ENCODE measurements at regions not wholly inside any gene's neighbourhood (a gene's known extent, or its start where the extent isn't known, plus 50 kb on each side); places are given as distances from the start of the nearest gene placed in this dataset.
"Not testable (repeated sequence)": the region's sequence is repeated elsewhere in the genome, so short reads cannot be mapped to it uniquely, and the experiment has no call there.

DNA sequence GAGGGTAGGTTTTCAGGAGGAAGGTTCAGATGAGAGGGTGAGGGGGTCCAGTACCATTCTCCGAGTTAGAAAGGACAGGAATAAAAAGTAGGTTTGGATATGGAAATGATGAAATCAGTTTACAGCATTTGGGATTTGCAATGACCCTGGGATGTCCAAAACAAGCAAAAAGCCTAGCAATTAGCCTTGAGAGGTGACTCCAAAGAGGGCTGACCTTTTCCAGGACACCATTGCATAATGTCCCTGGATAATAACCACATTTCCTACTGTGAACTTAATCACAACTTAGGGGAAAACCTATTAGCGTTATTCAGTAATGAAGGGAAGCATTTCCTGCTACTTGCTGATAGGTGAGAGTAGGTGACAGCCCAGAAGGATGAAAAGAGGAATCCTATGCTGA lies 101.4 kb upstream of the ARHGAP42 start:
- DNase-seq, result no peak

DNA sequence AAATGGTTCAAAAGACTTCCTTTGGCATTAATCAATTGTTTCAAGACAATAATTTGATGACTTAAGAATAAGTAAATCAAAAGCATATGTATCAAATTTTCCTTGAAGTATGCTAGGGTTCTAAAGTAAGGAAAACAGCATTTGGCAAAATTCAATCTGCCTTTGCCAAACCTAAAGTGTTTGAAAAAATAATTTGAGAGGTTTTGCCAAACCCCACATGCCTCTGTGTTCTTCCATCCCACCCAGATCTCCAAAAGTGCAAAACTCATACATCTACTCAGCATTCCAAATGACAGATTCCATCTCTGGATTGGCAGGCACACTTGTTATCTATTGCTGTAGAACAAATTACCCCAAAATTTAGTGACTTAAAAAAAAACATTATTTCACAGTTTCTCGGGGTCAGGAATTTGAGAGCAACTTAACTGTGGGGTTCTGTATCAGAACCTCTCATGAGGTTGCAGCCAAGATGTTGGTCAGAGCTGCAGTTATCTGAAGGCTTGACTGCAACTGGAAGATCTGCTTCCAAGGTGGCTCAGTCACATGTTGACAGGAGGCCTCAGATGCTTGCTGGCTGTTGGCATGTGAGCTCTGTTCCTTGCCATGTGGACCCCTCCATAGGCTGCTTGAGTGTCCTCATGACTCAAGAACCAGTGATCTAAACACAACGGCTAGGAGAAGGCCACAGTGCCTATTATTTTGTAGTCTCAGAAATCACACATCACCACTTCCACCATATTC lies 100.6 kb upstream of the ARHGAP42 start:
- no peak for DNase-seq

DNA sequence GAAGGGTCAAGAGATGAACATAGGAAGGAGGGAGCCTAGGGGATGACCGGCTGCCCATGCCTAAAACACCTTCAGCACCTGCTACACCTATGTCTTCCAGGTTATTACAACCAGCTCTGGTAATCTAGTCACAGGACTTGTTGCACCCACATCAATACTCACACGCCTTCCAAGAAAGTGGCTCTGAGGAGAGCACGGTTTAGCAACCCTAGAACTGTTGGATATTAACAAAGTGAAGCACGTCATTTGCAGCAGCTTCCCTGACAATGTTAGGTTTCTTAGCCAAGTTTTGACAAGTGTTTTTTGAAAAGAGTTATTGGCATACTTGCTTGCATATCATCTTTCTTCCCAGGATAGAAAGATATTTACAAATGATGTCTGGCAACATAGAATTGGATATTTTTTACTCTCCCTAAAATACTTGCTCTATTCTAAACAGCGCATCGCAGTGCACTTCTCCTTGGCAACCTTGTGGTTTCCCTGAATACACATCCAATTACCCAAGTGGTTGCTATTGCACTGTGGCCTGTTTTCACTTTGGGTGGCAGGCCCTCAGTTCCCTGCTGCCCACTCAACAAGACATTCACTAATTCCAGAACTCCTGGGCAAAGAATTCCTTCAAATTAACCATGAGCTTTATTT lies 94.3 kb upstream of the ARHGAP42 start:
- DNase-seq, result no peak

DNA sequence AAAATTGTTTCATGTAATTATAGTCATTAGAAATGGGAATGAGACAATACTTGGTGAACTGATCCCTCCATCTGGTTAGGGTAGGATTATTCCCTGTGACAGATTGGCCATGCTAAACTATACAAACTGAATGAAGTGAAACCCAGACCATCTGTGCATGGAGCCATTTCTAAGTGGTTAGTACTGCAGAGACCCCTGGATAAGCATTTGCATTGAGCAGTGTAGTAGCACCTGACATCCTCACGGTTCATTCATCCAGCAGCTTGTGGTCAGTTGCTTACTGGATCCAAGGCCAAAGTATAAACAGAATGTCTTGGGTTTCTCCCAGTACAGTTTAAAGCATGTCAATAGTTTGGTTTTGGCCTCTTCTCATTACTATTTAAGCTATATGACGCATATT lies 93.8 kb upstream of the ARHGAP42 start:
- no peak for DNase-seq

DNA sequence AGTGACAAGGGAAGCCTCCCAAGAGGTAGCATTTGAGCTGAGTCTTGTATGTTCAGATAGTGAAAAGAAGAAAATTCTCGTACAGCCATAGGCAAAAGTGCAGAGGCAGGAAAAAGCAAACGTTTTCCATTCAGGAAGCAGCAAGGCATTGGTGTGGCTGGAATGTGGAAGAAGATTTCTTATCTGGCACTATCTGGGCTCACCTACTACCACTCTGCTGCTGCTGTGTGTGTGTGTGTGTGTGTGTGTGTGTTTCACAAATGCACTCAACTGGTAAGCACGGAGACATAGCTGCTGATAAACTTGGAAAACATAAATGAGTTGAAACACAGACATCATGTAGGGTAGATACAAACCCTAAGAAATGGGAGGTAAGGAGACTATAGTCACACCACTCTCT lies 92.8 kb upstream of the ARHGAP42 start:
- no peak for DNase-seq

DNA sequence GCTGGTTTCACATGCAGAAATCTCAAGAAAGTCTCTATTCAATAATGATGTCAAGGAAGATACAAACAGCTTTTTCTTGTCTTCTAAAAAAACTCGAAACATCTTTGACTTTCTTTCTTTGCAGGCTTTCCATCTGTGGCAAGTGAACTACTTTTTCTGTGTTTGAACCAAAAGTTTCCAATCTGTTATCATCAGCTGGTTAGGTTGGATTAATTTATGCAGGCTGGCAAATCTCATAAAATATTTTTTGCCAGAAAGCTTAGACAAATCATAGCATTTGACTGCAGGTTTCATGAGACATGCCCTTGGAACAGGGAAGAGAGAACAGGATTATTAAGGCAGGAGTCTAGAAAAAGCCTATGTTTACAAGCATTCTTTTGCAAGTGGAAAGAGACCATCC lies 86.1 kb upstream of the ARHGAP42 start:
- no peak for DNase-seq

DNA sequence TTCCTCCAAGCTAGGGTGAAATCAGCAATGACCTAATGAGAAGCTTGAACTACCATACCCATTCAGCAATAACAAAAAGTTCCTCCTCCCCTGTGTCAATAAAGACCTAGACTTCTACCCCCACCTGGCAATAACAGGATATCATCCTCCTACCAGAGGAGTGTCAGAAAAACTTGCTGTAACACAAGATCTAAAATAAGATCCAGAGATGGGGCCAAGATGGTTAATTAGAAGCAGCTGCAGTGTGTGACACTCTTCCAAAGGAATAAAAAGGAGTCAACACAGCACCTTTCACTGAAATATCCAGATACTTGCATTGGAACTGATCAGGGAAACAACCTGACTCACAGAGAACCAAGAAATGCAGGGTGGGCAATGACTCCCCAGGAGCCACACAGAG lies 84.4 kb upstream of the ARHGAP42 start:
- DNase-seq, result no peak

DNA sequence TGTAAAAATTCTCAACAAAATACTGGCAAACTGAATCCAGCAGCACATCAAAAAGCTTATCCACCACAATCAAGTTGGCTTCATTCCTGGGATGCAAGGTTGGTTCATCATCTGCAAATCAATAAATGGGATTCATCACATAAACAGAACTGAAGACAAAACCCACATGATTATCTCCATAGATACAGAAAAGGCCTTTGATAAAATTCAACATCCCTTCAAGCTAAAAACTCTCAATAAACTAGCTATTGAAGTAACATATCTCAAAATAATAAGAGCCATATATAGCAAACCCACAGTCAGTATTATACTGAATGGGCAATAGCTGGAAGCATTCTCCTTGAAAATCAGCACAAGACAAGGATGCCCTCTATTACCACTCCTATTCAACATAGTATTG lies 79.3 kb upstream of the ARHGAP42 start:
- DNase-seq, result not testable (repeated sequence)

DNA sequence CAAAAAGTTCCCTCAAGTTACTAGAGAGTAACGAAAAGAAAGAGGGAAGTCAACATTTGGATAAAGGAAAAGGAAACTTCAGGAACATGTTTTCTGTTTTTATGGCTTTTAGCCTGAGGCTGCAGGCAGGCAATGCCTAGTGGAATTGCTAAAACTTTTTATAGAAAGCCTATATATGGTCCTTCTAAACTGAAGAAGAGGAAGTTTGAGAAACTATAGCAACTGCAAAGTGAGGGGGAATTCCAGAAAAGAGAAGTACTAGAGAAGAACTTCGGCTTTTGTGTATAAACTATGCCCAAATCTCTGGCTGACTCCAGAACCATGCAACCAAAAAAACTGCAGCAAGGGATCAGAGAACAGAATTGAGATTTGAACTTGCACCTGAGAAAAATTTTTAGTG lies 74.3 kb upstream of the ARHGAP42 start:
- no peak for DNase-seq

DNA sequence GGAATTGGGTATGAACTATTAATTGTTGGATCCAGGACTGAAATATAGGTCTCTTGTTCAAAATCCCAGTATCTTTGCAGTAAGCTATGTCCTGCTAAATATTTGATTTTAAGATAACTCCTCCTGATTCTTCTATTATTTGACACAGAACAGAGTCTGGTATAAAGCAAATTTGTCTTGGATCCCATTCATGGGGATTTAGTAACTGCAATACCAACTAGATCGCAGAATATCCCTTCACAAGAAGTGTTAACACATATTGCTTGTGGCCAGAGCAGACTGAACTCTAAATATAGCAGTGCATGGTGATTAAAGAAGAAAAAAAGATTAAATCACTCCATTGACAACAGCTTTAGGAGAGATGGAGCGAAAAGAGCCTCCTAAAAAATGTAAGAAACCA lies 68.2 kb upstream of the ARHGAP42 start:
- no peak for DNase-seq

DNA sequence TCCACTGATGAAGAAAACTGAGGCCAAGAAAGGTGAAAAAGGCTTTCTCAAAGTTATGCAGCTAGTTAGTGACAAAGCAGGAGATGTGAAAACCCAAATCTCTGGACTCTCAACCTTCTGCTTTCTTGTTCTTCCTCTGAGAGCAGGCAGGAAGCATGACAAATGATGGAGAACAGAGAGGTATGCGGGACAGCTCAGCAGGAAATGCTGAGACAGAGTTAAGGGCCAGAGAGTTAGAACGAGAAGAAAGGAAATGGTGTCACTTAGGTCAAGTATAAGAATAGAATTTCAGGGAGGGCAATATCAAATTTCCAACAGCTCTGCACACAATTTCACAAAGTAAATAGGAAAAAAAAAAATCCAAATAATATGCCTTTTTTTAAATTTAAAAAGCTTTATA lies 67.6 kb upstream of the ARHGAP42 start:
- no peak for DNase-seq

DNA sequence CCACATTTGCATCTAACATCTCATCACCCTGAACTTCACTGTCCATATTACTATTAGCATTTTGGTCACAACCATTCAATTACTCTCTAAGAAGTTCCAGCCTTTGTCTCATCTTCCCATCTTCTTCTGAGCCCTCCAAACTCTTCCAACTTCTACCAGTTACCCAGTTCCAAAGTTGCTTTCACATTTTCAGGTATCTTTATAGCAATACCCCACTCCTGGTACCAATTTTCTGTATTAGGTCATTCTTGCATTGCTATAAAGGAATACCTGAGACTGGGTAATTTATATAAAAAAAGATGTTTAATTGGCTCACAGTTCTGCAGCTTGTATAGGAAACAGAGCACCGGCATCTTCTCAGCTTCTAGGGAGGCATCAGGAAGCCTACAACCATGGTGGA lies 64.7 kb upstream of the ARHGAP42 start:
- no peak for DNase-seq

DNA sequence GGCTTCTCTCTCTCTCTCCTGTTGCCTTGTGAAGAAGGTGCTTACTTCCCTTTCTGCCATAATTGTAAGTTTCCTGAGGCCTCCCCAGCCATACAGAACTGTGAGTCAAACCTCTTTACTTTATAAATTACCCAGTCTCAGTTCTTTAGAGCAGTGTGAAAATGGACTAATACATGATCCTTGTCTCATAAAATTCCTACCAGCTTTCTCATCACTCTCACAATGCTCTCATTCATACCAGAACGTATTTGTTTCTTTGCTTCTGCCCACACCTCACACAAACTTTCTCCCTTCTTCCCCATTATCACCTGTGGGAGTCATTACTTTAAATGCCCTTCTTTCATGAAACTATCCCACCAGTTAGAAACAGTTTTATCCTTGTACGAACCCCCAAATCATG lies 62.7 kb upstream of the ARHGAP42 start:
- DNase-seq, result no peak

DNA sequence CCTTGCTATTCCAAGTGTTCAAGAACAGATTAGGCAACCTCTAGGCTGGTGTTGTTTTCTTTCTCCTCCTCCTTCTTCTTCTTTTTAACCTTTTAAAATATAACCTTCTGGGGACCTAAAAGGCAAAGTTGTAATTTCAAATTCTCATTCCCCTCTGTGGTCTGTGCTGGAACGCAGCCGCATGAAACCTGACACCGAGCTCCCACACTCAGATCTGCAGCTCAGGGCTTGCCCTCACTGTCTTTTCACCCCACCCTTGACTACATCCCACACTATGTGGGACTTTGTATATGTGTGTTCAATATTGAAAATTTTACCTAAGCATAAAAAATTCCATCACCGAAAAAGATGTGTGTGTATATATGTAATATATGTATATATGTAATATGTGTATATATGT lies 62.0 kb upstream of the ARHGAP42 start:
- no peak for DNase-seq

DNA sequence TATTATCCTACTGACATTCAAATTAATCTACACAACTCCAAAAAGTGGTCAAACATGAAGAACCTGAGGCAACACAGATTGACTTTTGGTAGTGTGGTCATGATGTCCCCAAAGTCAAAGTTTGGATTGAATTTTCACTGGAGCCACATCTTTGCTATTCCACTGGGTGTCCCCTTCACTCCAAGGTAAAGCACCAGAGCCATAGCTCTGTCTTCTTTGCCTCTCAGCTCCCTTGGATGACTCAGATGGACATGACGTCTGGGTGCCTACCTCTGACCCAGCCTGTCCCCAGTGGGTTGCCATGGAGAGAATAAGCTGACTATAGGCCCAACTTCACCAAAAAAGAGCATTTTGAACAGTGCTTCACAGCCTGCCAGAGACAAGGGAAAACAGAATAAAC lies 57.4 kb upstream of the ARHGAP42 start:
- DNase-seq, result no peak

DNA sequence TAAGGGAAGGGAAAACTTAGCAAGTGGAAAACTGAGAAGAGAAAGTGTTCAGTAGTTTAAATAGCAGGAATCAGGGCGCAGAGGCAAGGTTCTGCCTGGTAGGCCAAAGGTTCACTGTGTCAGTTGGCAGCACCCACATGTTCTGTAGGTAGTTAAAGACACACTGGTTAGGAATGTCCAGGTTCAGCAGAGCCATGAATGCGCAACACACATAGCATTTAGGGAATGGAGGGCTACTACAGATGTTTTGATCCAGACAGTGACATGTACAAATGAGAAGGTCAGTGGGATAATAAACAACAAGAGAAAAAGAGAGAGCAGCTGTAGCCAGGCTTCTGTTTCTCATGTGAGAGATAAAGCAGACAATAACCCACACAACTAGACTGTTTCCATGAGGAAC lies 56.2 kb upstream of the ARHGAP42 start:
- DNase-seq, result no peak

DNA sequence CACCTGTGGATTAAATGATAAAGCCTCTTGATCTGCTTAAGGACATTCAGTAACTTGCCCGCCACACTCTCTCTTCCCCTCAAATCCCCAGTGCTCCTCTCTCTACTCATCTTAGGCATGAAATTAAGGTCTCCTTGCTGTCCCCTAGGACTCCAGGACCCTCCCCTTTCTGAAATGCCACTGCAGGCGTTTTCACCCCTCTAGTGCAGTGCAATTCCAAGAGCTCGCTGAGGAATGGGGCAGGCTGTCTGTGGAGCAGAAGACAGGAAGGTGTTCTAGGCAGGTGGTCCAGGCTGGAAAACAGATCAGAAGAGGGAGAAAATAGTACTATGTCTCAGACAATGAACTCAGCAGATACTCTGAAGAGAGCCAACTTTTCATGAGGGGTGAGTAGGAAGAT lies 55.8 kb upstream of the ARHGAP42 start:
- no peak for DNase-seq

DNA sequence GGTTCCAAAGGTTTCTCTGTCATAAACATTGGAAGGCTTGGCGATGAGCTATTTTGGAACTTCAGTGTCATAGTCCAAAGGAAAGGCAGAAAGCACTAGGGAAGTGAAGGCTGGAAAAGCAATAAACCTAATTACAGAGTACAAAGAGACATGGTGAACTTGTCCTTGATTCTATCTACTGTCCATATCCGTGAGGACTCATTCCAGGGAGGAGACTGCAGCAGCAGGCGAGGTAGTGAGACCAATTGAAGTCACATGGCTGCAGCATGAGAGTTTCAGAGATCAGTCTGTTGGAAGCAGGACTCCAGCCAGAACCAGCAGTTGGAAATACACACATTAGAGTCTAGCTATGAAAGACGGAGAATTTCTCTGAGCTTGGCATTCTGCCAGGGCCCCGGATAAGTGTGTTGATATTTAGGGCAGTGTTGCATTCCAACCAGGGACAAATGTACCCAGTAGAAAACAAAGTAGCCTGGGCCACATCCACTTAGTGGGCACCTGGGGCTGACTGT lies 54.1 kb upstream of the ARHGAP42 start:
- no peak for DNase-seq

DNA sequence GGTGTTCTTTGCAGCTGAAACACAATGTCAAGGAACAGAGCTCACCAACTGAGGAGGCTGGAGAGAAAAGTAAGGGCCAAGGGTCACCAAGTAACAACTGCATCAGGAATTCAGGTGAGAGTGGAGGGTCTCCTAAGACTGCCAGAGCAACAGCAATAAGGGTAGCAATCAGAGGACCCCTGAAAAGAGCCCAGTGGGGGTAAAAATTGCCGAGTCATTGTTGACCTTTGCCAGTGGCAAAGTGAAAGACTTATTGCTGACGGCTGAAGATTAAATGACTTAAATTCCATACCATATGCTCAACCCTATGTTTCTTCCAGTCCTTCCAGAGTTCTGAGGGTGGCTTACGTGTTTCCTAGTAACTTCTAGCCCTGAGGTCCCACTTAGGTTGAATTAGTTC lies 51.9 kb upstream of the ARHGAP42 start:
- no peak for DNase-seq

DNA sequence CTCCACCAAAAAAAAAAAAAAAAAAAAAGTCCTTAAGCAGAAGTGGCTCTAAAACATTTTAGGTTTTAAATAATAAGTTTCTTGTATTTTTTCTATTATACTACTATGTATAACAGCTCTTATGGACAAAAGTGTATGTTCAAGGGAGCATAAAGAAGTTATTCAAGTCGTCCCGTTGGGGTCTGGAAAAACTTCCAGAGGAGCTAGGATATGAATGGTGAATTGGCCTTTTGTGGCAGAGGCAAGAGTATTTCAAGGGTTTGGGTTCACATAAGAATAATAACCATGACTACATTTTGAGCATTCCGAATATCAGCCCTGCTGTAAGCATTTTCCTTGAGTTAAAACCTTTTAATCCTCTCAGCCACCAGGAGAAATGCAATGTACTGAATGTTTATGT lies 50.6 kb upstream of the ARHGAP42 start:
- DNase-seq, result no peak
